ENCODE measurements at regions not wholly inside any gene's neighbourhood (a gene's known extent, or its start where the extent isn't known, plus 50 kb on each side); places are given as distances from the start of the nearest gene placed in this dataset.

- TF ChIP-seq POLR2A (IDR thresholded peaks at IDR 0.05), result no peak
- TF ChIP-seq CTCF (IDR thresholded peaks at IDR 0.05), result no peak
Observed at GRCh38 chr2:177077778-177078177, 134.8 kb upstream of the HNRNPA3 start.
